Testis (tissue), 2 donors: ENCODE measurements at regions not wholly inside any gene's neighbourhood (a gene's known extent, or its start where the extent isn't known, plus 50 kb on each side); places are given as distances from the start of the nearest gene placed in this dataset.

ENCODE experiments used
- CTCF ChIP-seq, 3 experiments: fragments of 450-650 bp in 2 of 3; fragments of 200-600 bp in 1 of 3; sonication (generic) in 1 of 3; IDR thresholded peaks; one replicate each; pipeline ENCODE4 v1.5.1; 2016 to 2019; ENCODE audit warnings: antibody characterized with exemption in 3 of 3, mild to moderate bottlenecking in 2 of 3, moderate library complexity in 1 of 3
- POLR2A ChIP-seq: fragments of 450-650 bp; IDR thresholded peaks from one replicate; pipeline ENCODE4 v1.6.1; 2017; ENCODE audit warnings: antibody characterized with exemption, mild to moderate bottlenecking, moderate library complexity

DNA sequence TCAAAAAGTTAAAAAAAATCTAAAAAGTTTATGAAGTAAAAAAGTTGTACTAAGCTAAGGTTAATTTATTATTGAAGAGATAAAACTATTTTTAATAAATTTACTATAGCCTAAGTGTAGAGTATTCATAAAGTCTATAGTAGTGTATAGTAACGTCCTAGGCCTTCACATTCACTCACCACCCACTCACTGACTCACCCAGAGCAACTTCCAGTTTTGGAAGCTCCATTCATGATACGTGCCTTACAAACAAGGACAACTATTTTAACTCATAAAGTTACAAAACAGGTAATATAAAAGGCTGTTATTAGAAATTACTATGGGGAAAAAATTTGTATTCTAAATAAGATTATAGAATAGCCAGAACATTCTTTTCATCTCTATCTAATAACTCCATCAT is 158.9 kb upstream of the FN1 start:
- TF ChIP-seq CTCF (IDR thresholded peaks at IDR 0.05) = no peak
- no peak for TF ChIP-seq POLR2A
